H1 (cell line): ENCODE measurements at regions not wholly inside any gene's neighbourhood (a gene's known extent, or its start where the extent isn't known, plus 50 kb on each side); places are given as distances from the start of the nearest gene placed in this dataset.

ENCODE experiments used
- ASH2L ChIP-seq: fragments of 200-600, 300-600 bp; sonication (generic); IDR thresholded peaks from one replicate; pipeline ENCODE4 v1.7.1; 2017; ENCODE audit warnings: low read length
- CHD7 ChIP-seq: fragments of 300-600 bp; sonication (generic); IDR thresholded peaks from 2 replicates; pipeline ENCODE4 v1.7.1; 2012; ENCODE audit warnings: low read length, moderate library complexity, mild to moderate bottlenecking, inconsistent platforms; ENCODE audit not compliant: insufficient replicate concordance
- GABPA ChIP-seq: IDR thresholded peaks from 2 replicates; pipeline ENCODE4 v1.6.1; 2011; ENCODE audit warnings: mild to moderate bottlenecking, low read length, moderate library complexity, borderline replicate concordance; ENCODE audit not compliant: insufficient read depth

- TF ChIP-seq CHD7 = no peak
- TF ChIP-seq ASH2L = no peak
- no peak for TF ChIP-seq GABPA
- TF ChIP-seq, all 59 proteins: peak for 0
Observed at GRCh38 chr6:22747571-22747970, 178.2 kb downstream of the HDGFL1 start (continued).
